SU-DHL-6 (cell line): ENCODE measurements at regions not wholly inside any gene's neighbourhood (a gene's known extent, or its start where the extent isn't known, plus 50 kb on each side); places are given as distances from the start of the nearest gene placed in this dataset.

ENCODE experiments used
- EZH2phosphoT487 ChIP-seq: fragments of 200-600 bp; sonication (generic), shearing (Covaris generic); conservative IDR thresholded peaks from 2 replicates; pipeline ENCODE4 v1.6.1; 2018; ENCODE audit warnings: mild to moderate bottlenecking, antibody characterized with exemption, low read length, moderate library complexity, mixed read lengths
- TF ChIP-seq, protein P1 (sequence below): fragments of 200-600 bp; sonication (generic); IDR thresholded peaks from one replicate; pipeline ENCODE4 v1.5.1; 2017; ENCODE audit warnings: antibody characterized with exemption, mild to moderate bottlenecking, low read length, moderate library complexity; ENCODE audit not compliant: insufficient read depth, poor library complexity, severe bottlenecking

DNA sequence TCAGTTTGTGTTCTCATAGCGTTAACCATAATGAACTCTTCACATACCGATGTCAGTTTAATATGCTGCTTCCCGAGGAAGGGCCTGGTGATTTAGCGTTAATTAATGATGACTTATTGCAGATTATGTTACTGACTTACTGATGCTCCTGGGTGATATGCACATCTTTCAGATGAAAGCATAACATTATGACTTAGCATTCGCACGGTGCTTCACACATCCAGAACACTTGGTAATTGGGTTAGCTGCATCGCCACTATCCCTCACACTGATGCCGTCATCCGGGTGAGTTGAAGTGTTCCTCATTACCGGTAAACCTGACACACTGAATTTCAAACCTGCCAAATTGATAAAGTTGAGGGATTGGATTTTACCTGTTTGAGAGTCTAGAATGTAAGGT is 239.0 kb upstream of the PODXL start:
- TF ChIP-seq, protein P1, sequence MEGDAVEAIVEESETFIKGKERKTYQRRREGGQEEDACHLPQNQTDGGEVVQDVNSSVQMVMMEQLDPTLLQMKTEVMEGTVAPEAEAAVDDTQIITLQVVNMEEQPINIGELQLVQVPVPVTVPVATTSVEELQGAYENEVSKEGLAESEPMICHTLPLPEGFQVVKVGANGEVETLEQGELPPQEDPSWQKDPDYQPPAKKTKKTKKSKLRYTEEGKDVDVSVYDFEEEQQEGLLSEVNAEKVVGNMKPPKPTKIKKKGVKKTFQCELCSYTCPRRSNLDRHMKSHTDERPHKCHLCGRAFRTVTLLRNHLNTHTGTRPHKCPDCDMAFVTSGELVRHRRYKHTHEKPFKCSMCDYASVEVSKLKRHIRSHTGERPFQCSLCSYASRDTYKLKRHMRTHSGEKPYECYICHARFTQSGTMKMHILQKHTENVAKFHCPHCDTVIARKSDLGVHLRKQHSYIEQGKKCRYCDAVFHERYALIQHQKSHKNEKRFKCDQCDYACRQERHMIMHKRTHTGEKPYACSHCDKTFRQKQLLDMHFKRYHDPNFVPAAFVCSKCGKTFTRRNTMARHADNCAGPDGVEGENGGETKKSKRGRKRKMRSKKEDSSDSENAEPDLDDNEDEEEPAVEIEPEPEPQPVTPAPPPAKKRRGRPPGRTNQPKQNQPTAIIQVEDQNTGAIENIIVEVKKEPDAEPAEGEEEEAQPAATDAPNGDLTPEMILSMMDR, result no peak
- TF ChIP-seq EZH2phosphoT487, result no peak
